ENCODE measurements at regions not wholly inside any gene's neighbourhood (a gene's known extent, or its start where the extent isn't known, plus 50 kb on each side); places are given as distances from the start of the nearest gene placed in this dataset.
"Not testable (repeated sequence)": the region's sequence is repeated elsewhere in the genome, so short reads cannot be mapped to it uniquely, and the experiment has no call there.

GRCh38 chr2:84224121-84224520 lies 235.0 kb downstream of the SUCLG1 start:
- no peak for TF ChIP-seq CTCF (IDR thresholded peaks at IDR 0.05; ENCODE audit: control extremely low read depth, extremely low read depth)
- H3K27ac ChIP-seq (ENCODE audit: low read depth in 1 of 2, low read length in 1 of 2): no peak overlapping the region
- no peak overlapping the region for H3K4me3 ChIP-seq
- no peaks in the 10 kb centered on the region for H3K27me3 ChIP-seq (ENCODE audit: control insufficient read depth in 3 of 3, insufficient read depth in 3 of 3, low read length in 2 of 3)
- DNase-seq (no peak), ATAC-seq (ENCODE audit: insufficient read depth, low FRiP score) (no peak)
- H3K4me1 ChIP-seq (ENCODE audit: control insufficient read depth in 5 of 5, insufficient read depth in 5 of 5, low read length in 5 of 5): no peaks in the 10 kb centered on the region
- H3K9ac ChIP-seq (ENCODE audit: insufficient read depth in 1 of 2, low read length in 2 of 2): no peak overlapping the region
- no peaks in the 10 kb centered on the region for H3K9me3 ChIP-seq (ENCODE audit: control insufficient read depth in 4 of 4, insufficient read depth in 3 of 4, low read length in 3 of 4)
- no peaks in the 10 kb centered on the region for H3K36me3 ChIP-seq (ENCODE audit: control insufficient read depth in 4 of 4, insufficient read depth in 4 of 4, low read length in 4 of 4)

- Histone ChIP-seq H3K4me1 (ENCODE audit: control insufficient read depth in 5 of 5, insufficient read depth in 5 of 5, low read length in 5 of 5) (no peaks in the 10 kb centered on the region), H3K9me3 (ENCODE audit: control insufficient read depth in 4 of 4, insufficient read depth in 3 of 4, low read length in 3 of 4) (no peaks in the 10 kb centered on the region), H3K9ac (ENCODE audit: insufficient read depth in 1 of 2, low read length in 2 of 2) (no peak overlapping the region), H3K27ac (ENCODE audit: low read depth in 1 of 2, low read length in 1 of 2) (no peak overlapping the region), H3K36me3 (ENCODE audit: control insufficient read depth in 4 of 4, insufficient read depth in 4 of 4, low read length in 4 of 4) (no peaks in the 10 kb centered on the region), H3K4me3 (no peak overlapping the region), H3K27me3 (ENCODE audit: control insufficient read depth in 3 of 3, insufficient read depth in 3 of 3, low read length in 2 of 3) (no peaks in the 10 kb centered on the region)
- ATAC-seq (ENCODE audit: insufficient read depth, low FRiP score): no peak
- WGBS, 2 donors: 83 to 86% methylated on average over 2 of the region's 2 CpGs
- DNase-seq: no peak
- TF ChIP-seq CTCF (IDR thresholded peaks at IDR 0.05; ENCODE audit: control extremely low read depth, extremely low read depth): no peak
Measured at GRCh38 chr2:84223191-84223590, 235.9 kb downstream of the SUCLG1 start.

GRCh38 chr2:84221102-84221501 lies 238.0 kb downstream of the SUCLG1 start:
- not testable (repeated sequence) for ATAC-seq (ENCODE audit: insufficient read depth, low FRiP score); DNase-seq
- 93 to 96% methylated on average over 2 of the region's 2 CpGs for WGBS, 2 donors

DNA sequence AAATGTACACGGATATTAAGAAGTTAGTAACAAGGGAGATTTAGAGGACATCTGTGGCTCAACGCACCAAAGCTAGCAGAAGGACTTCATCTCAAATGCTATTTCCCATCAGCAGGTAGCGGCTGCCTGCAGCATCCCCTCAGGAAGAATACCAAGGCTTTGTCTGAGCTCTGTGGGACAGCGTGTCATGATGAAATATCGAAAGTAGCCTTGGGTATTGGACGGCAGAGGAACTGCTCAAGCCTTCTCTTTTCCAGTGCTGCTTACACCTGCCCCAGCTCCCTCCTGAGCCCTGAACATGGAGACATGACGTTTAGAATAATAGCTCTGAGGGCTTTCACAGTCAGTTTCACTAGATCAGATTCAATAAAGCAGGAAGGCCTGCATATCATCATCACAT lies 241.6 kb downstream of the SUCLG1 start:
- Histone ChIP-seq H3K4me3 (no peak overlapping the region), H3K9me3 (ENCODE audit: control insufficient read depth in 4 of 4, insufficient read depth in 3 of 4, low read length in 3 of 4) (no peaks in the 10 kb centered on the region), H3K36me3 (ENCODE audit: control insufficient read depth in 4 of 4, insufficient read depth in 4 of 4, low read length in 4 of 4) (no peaks in the 10 kb centered on the region), H3K27ac (ENCODE audit: low read depth in 1 of 2, low read length in 1 of 2) (no peak overlapping the region), H3K4me1 (ENCODE audit: control insufficient read depth in 5 of 5, insufficient read depth in 5 of 5, low read length in 5 of 5) (no peaks in the 10 kb centered on the region), H3K27me3 (ENCODE audit: control insufficient read depth in 3 of 3, insufficient read depth in 3 of 3, low read length in 2 of 3) (no peaks in the 10 kb centered on the region), H3K9ac (ENCODE audit: insufficient read depth in 1 of 2, low read length in 2 of 2) (no peak overlapping the region)
- DNase-seq (no peak), ATAC-seq (ENCODE audit: insufficient read depth, low FRiP score) (no peak)
- no peak for TF ChIP-seq CTCF (IDR thresholded peaks at IDR 0.05; ENCODE audit: control extremely low read depth, extremely low read depth)
- 88 to 92% methylated on average over 7 of the region's 7 CpGs for WGBS, 2 donors

More at GRCh38 chr2:84221102-84221501, 238.0 kb downstream of the SUCLG1 start:
- H3K36me3 ChIP-seq (ENCODE audit: control insufficient read depth in 4 of 4, insufficient read depth in 4 of 4, low read length in 4 of 4); H3K4me1 ChIP-seq (ENCODE audit: control insufficient read depth in 5 of 5, insufficient read depth in 5 of 5, low read length in 5 of 5); H3K27ac ChIP-seq (ENCODE audit: low read depth in 1 of 2, low read length in 1 of 2); H3K9me3 ChIP-seq (ENCODE audit: control insufficient read depth in 4 of 4, insufficient read depth in 3 of 4, low read length in 3 of 4); H3K4me3 ChIP-seq; H3K27me3 ChIP-seq (ENCODE audit: control insufficient read depth in 3 of 3, insufficient read depth in 3 of 3, low read length in 2 of 3); H3K9ac ChIP-seq (ENCODE audit: insufficient read depth in 1 of 2, low read length in 2 of 2): not testable (repeated sequence)
